ENCODE measurements at regions not wholly inside any gene's neighbourhood (a gene's known extent, or its start where the extent isn't known, plus 50 kb on each side); places are given as distances from the start of the nearest gene placed in this dataset.

DNA sequence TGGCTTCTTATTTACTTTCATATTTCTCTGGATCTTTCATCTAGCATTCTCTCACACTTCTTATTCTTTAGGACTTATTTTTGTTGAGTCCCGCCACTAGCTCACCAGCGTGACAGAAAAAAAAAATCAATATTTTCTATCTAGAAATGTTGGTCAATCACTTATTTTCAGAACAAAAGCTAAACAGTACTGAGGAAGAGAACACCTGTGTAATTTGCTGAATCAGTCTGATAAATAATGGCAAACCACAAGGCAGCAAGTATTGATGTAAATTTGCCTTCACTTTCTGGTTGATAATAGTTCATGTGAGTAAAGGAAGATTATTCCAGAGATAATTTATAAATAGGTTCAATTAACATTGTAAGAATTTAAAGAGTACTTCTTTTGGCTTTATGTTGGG, 179.2 kb downstream of the BCHE start:
- TF ChIP-seq POLR2A (IDR thresholded peaks at IDR 0.05; ENCODE audit: low read length) (no peak), GATA1 (IDR thresholded peaks at IDR 0.05; ENCODE audit: low read depth, low read length) (no peak)

All from erythroblast (primary cell).